Gastroesophageal sphincter (tissue), 4 donors: ENCODE measurements at regions not wholly inside any gene's neighbourhood (a gene's known extent, or its start where the extent isn't known, plus 50 kb on each side); places are given as distances from the start of the nearest gene placed in this dataset.
A peak's percentile ranks its signal among the peaks of the same experiment; 100 is the strongest.
"Not testable (repeated sequence)": the region's sequence is repeated elsewhere in the genome, so short reads cannot be mapped to it uniquely, and the experiment has no call there.

Source experiments
- ATAC-seq: fragments of 150-250 bp; one replicate; pipeline ENCODE4 v1.9.1; 2016; ENCODE audit warnings: mild to moderate bottlenecking, moderate library complexity
- H3K27ac ChIP-seq, 4 donors: fragments of 200-600 bp; sonication (generic) in 3 of 4; 1 replicate in 3 of 4; 2 replicates in 1 of 4; pipeline ENCODE4 v1.5.1; 2016 to 2019
- H3K27me3 ChIP-seq: fragments of 200-600 bp; sonication (generic); one replicate; pipeline ENCODE4 v1.5.1; 2019
- H3K36me3 ChIP-seq, 2 donors: fragments of 200-600 bp; sonication (generic); one replicate each; pipeline ENCODE4 v1.5.1; 2019; ENCODE audit warnings: control low read depth in 1 of 2
- H3K4me1 ChIP-seq, 3 donors: fragments of 200-600 bp; sonication (generic); 1 replicate in 2 of 3; 2 replicates in 1 of 3; pipeline ENCODE4 v1.5.1; 2016 to 2019; ENCODE audit warnings: control low read depth in 2 of 3
- H3K4me3 ChIP-seq, 2 donors: fragments of 200-600 bp; sonication (generic); one replicate each; pipeline ENCODE4 v1.5.1; 2019; ENCODE audit warnings: mild to moderate bottlenecking in 1 of 2, moderate library complexity in 1 of 2
- H3K9me3 ChIP-seq, 3 donors: fragments of 200-600 bp; sonication (generic); one replicate each; pipeline ENCODE4 v1.5.1; 2017 to 2019; ENCODE audit warnings: control low read depth in 2 of 3
- CTCF ChIP-seq, 4 experiments: fragments of 200-600 bp in 2 of 4; fragments of 450-650 bp in 2 of 4; sonication (generic) in 1 of 4; IDR thresholded peaks; one replicate each; pipeline ENCODE4 v1.5.1; 2017 to 2019; ENCODE audit warnings: antibody characterized with exemption in 4 of 4, mild to moderate bottlenecking in 2 of 4, moderate library complexity in 2 of 4
- EP300 ChIP-seq: sonication (generic); formaldehyde crosslinking; IDR thresholded peaks from one replicate; pipeline ENCODE4 v1.6.1; 2017; ENCODE audit warnings: antibody characterized with exemption, mild to moderate bottlenecking
- POLR2A ChIP-seq, 2 donors: fragments of 450-650 bp; IDR thresholded peaks; one replicate each; pipeline ENCODE4 v1.6.1; 2017; ENCODE audit warnings: antibody characterized with exemption in 2 of 2, mild to moderate bottlenecking in 2 of 2, moderate library complexity in 1 of 2
- POLR2AphosphoS5 ChIP-seq: sonication (generic); formaldehyde crosslinking; IDR thresholded peaks from one replicate; pipeline ENCODE4 v1.6.1; 2017; ENCODE audit warnings: antibody characterized with exemption
- WGBS, 2 donors: methylation state at CpG; one replicate each; pipeline ENCODE4 v1.1.5; 2018; ENCODE audit warnings: low coverage in 1 of 2; 5-methylcytosine and 5-hydroxymethylcytosine counted together

GRCh38 chr20:40965671-40966070 is 63.0 kb upstream of the TOP1 start:
- no peak for ATAC-seq
- no peaks in the 10 kb centered on the region for H3K27me3 ChIP-seq
- H3K27ac ChIP-seq: no peak overlapping the region
- no peaks in the 10 kb centered on the region for H3K9me3 ChIP-seq
- no peak for TF ChIP-seq POLR2AphosphoS5
- no peak for TF ChIP-seq CTCF (IDR thresholded peaks at IDR 0.05)
- TF ChIP-seq EP300: no peak
- TF ChIP-seq POLR2A (IDR thresholded peaks at IDR 0.05): no peak
- no peak overlapping the region for H3K4me3 ChIP-seq
- H3K4me1 ChIP-seq: peaks cover 0 to 9% (median 0%) of the 10 kb centered on the region in 3 donors
- 83 to 100% methylated on average over 1 to 4 of the region's 4 CpGs for WGBS, 2 donors
- no peaks in the 10 kb centered on the region for H3K36me3 ChIP-seq

- no peaks in the 10 kb centered on the region for H3K9me3 ChIP-seq
- WGBS, 2 donors: 100% methylated on average over 1 of the region's 2 CpGs; no CpG with 5 or more reads in 1 of the 2 donors
- no peaks in the 10 kb centered on the region for H3K36me3 ChIP-seq
- H3K4me3 ChIP-seq: no peak overlapping the region
- ATAC-seq: no peak
- TF ChIP-seq POLR2AphosphoS5: no peak
- no peak for TF ChIP-seq EP300
- no peak for TF ChIP-seq CTCF (IDR thresholded peaks at IDR 0.05)
- no peak for TF ChIP-seq POLR2A (IDR thresholded peaks at IDR 0.05)
- no peak overlapping the region for H3K27ac ChIP-seq
- H3K27me3 ChIP-seq: no peaks in the 10 kb centered on the region
- peaks cover 0 to 9% (median 0%) of the 10 kb centered on the region in 3 donors for H3K4me1 ChIP-seq
Observed at GRCh38 chr20:40966103-40966502, 62.5 kb upstream of the TOP1 start.

GRCh38 chr20:40966516-40967185 is 62.0 kb upstream of the TOP1 start:
- no peak overlapping the region for H3K27ac ChIP-seq
- H3K27me3 ChIP-seq: no peaks in the 10 kb centered on the region
- no peak for ATAC-seq
- no peak overlapping the region for H3K4me3 ChIP-seq
- no peaks in the 10 kb centered on the region for H3K9me3 ChIP-seq
- TF ChIP-seq POLR2A (IDR thresholded peaks at IDR 0.05) (no peak), EP300 (no peak), CTCF (IDR thresholded peaks at IDR 0.05) (no peak), POLR2AphosphoS5 (no peak)
- H3K4me1 ChIP-seq: peaks cover 0 to 9% (median 0%) of the 10 kb centered on the region in 3 donors
- H3K36me3 ChIP-seq: no peaks in the 10 kb centered on the region
- WGBS, 2 donors: 88 to 93% methylated on average over 3 of the region's 9 CpGs

- Histone ChIP-seq H3K27ac (no peak overlapping the region), H3K9me3 (no peaks in the 10 kb centered on the region), H3K4me3 (no peak overlapping the region), H3K4me1 (peaks cover 0 to 8% (median 0%) of the 10 kb centered on the region in 3 donors), H3K36me3 (no peaks in the 10 kb centered on the region), H3K27me3 (no peaks in the 10 kb centered on the region)
- no peak for ATAC-seq
- whole genome bisulfite sequencing, 2 donors: 48 to 63% methylated on average over 4 of the region's 4 CpGs
- TF ChIP-seq CTCF (IDR thresholded peaks at IDR 0.05) (no peak), POLR2A (IDR thresholded peaks at IDR 0.05) (no peak), EP300 (no peak), POLR2AphosphoS5 (no peak)
Observed at GRCh38 chr20:40967700-40968099, 60.9 kb upstream of the TOP1 start.

- peak overlapping the region in 1 of 2 donors; percentile 42 for H3K4me3 ChIP-seq
- ATAC-seq: peak; percentile 85
- H3K36me3 ChIP-seq, H3K27ac ChIP-seq, H3K9me3 ChIP-seq, H3K27me3 ChIP-seq, H3K4me1 ChIP-seq: not testable (repeated sequence)
- TF ChIP-seq CTCF (IDR thresholded peaks at IDR 0.05): peak; percentile 89 to 97 (median 92)
- 2 to 24% methylated on average over 14 to 16 of the region's 28 CpGs for WGBS, 2 donors
Observed at GRCh38 chr20:40968816-40969562, 59.6 kb upstream of the TOP1 start.
